IPS-18c (cell line): ENCODE measurements at regions not wholly inside any gene's neighbourhood (a gene's known extent, or its start where the extent isn't known, plus 50 kb on each side); places are given as distances from the start of the nearest gene placed in this dataset.

ENCODE experiments used
- H3K4me3 ChIP-seq: 2 replicates; pipeline ENCODE4 v1.7.0; 2013; ENCODE audit warnings: low read depth, mild to moderate bottlenecking, low read length, moderate library complexity; ENCODE audit not compliant: insufficient read depth
- H3K9me3 ChIP-seq: one replicate; pipeline ENCODE4 v1.6.1; 2013; ENCODE audit warnings: mild to moderate bottlenecking, low read length, moderate library complexity; ENCODE audit not compliant: control insufficient read depth, insufficient read depth

DNA sequence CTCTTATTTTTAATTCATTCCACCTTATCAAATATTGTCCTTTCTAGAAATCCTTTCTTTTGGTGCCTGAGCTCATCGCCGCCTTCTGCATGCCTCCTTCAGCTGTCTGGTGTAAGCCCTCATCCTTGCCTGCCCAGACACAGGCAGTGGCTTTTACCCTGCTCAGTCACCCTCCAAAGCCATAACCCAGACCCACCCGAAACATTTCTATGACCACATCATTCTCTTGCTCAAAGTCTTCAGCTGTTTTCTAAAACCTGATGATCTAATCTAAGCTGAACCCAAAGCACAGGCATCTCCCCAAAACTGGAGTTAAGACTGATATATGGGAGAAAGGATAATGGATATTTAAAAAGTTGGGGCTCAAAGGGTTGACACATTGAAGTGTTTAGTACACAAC lies 753.7 kb upstream of the SGCG start:
- no peak overlapping the region for H3K4me3 ChIP-seq

DNA sequence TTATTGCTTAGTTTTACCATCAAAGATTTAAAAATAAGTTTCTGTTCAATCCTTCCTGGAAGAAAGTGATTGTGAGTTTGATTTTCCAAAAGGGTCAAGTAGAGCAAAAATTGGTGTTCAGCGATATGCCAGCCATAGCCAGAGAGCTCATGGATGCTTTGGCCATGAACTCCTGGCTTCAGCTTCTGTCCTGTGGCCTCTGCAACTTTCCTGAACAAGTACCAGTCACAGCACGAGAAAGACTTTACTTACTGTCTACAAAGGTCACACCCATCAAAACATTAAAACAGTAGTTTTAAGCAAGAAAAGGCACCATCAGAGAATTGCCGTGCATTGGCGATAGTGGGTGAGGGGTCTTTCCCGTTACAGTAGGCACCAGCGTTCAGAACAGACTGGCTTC lies 753.0 kb upstream of the SGCG start:
- no peaks in the 10 kb centered on the region for H3K9me3 ChIP-seq
- no peak overlapping the region for H3K4me3 ChIP-seq

More for the DNA sequence above, 753.7 kb upstream of the SGCG start:
- no peaks in the 10 kb centered on the region for H3K9me3 ChIP-seq

DNA sequence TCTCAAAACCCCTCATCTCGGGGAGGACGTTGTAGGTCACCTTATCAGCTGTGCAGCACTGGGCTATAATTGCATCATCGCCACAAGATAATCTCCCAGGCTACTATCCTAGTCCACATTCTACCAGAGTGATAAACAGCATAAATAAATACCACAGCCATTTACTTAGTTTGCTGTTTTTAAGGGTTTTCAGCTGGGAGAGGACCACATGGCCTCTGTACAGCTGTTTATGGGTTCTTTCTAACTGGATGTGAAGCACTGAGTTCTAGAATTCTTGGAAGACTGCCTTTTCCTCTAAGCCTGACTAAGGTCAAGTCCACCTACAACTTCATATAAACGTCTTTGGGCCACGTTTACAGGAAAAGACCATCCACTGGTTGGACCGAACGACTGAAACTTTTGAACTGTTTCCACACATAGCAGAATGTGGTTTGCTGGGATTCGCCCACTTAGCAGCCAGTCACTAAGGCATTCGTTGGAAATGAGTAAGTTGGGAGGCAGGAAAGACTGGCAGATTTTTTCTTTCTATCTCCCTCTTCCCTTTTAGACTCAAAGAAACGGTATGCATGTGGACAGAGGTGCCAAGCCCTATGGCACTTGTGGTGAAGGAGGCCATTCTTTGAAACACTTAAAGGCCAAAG lies 752.5 kb upstream of the SGCG start:
- Histone ChIP-seq H3K9me3 (no peaks in the 10 kb centered on the region), H3K4me3 (no peak overlapping the region)

DNA sequence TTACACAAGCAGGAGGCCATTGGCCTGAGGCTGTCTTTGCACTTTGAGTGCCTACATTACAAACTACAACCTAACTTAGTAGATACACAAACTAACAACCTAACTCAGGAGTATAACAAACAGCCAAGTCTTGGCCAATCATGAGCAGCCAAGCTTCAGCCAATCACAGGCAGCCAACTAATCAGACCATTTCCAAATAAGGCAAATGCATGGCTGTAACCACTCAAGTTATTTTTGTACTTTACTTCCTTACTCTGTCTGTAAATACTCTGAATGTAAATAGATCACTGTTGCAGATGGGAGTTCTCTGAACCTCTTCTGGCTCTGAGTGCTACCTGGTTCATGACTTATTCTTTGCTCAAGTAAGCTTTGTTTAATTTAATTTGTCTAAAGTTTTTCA lies 748.1 kb upstream of the SGCG start:
- Histone ChIP-seq H3K9me3 (no peaks in the 10 kb centered on the region), H3K4me3 (no peak overlapping the region)

DNA sequence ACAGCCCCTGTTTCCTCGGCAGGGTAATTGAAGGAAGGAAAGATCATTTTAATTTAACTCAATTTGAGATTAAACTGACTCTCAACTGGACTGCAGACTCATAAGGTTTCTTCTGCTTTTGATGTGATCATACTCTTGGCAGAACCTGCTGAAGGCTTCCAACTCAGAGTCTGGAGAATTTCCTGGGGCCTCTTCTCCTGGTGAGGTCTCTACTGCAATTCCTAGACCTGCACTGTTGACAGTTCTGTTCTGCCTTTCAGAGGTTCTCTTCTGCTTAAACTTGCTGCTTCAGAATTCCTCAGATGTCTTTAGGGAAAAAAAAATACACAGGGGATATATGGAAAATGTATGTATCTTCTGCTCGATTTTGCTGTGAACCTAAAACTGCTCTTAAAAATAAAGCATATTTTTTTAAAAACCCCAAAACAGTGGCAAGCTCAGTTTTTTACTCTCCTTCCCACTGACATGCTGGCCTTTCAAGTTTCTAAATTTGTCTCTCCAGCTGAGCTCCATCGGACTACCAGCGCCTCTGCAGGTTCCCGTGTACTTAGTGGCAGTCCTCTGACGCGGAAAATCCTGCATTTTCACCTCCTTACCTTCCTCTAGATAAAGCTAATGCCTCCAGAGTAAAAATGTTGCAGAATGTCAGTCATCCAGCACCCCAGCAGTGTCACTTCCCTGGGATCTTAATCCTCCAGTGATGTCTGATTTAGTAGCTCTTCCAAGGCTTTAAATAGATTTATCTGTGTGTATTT lies 733.5 kb upstream of the SGCG start:
- Histone ChIP-seq H3K4me3 (no peak overlapping the region), H3K9me3 (no peaks in the 10 kb centered on the region)

DNA sequence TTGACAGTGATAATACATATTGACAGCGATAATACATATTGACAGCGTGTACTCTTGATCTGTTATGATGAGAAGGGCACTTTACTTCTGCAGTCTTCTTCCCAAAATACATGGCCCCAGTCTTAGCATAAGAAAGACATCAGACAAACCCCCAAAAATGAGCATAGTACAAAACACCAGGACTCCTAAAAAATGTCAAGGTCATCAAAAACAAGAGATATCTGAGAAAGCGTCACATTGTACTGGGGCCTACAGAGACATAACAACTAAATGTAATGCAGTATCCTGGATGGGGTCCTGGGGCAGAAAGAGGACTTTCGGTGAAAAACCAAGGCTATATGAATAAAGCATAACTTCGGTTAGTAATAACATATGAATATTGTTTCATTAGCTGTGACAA lies 731.5 kb upstream of the SGCG start:
- Histone ChIP-seq H3K4me3 (no peak overlapping the region), H3K9me3 (no peaks in the 10 kb centered on the region)

DNA sequence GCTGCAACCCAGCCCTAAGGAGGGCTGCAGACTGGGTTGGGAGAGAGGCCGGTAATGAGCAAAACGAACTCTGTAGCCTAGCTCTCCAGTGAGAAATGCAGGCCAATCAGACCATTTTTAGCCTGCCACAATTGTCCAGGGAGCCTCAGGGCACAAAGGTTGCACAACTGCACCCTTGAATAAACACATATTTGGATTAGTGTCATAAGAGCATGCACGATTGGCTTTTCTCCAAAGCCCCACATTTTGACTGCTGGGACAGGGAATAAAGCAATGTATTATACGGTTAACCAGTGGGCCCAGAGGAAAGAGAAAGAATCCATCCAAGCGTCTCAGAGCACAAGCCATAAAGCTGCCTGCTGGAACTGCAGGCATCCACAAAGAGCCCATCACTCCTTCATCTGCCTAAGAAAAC lies 729.4 kb upstream of the SGCG start:
- H3K9me3 ChIP-seq: no peaks in the 10 kb centered on the region

DNA sequence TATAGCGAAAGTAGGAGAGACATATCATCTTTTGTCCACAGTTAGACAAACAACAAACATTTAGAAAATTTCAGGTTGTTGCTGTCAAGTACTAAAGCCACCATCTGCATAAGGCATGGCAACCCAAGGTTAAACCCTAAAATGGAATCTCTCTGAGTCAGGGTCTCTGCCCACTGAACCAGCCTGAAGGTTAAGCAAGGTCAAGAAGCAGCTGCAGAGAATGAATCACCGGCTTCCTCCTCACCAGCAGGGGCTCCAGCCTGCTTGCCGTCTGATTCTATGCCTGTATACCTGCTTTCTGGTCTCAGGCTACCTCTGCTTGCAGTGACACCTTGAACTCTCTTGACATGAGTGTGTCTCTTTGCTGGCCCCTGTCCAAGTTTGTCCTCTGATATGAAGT lies 726.2 kb upstream of the SGCG start:
- H3K4me3 ChIP-seq: no peak overlapping the region
- H3K9me3 ChIP-seq: no peaks in the 10 kb centered on the region

More for the DNA sequence above, 729.4 kb upstream of the SGCG start:
- H3K4me3 ChIP-seq: no peak overlapping the region

DNA sequence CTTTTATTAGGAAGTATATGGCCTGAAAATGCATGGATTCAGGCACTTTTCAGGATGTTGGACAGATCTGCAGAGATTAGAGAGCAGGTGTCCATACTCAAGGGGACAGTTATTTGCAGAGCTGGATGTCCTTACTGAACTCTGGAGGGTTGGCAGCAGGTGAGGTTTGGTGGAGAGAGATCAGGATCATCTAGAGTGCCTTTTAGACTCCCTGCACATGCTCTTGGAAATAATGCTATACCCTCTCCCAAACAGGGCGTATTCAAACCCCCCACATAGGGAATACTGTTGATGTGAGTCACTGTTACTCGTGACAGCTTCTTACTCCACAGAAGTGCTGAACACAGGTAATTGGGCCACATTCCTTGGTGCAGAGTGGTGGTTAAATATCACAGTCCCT lies 725.7 kb upstream of the SGCG start:
- H3K4me3 ChIP-seq: no peak overlapping the region
- no peaks in the 10 kb centered on the region for H3K9me3 ChIP-seq

DNA sequence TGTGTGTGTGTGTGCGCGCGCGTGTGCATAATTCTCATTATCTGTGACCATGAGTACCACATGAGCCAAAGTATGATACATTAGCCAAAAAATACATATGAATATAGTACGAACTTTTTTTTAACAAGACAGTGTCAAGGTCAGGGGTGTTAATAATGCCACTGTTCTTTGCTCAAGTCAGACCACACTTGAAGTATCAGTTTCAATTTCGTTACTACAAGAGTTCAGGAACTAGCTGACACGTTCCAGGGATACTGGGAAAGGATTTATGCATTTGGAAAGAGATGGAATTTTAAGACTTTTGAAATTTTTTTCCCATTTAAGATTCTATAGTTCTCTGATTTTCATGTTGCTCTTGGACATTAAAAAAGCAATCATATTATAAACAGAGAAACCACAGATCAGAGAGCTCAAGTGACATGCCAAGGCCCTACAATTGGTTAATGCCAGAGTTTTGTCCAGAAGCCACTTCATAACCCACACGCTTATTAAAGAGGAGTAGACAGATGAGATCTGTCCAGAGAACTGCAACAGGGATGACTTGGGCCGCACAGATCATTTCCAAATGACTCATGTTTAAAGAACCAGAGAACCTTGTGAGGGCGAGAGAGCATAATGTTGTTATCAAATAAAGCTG lies 718.8 kb upstream of the SGCG start:
- Histone ChIP-seq H3K9me3 (no peaks in the 10 kb centered on the region), H3K4me3 (no peak overlapping the region)

DNA sequence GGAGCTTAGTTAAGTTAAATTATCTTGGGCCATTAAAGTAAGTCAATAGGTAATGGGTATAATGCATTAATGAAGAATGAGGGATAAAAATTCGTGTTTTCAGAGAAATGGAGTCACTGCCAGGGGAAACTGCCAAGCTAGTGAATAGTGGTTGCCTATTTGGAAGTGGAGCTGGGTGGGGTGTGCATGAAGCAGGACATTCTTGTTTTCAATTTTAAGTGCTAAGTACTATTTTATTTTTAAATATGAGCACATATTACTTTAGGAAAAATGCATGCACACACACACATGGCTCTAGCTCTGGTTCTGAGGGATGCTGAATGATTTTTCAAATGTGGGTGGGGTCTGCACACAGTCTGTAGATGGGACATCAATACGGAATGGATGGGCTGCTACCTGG lies 717.7 kb upstream of the SGCG start:
- Histone ChIP-seq H3K9me3 (no peaks in the 10 kb centered on the region), H3K4me3 (no peak overlapping the region)

DNA sequence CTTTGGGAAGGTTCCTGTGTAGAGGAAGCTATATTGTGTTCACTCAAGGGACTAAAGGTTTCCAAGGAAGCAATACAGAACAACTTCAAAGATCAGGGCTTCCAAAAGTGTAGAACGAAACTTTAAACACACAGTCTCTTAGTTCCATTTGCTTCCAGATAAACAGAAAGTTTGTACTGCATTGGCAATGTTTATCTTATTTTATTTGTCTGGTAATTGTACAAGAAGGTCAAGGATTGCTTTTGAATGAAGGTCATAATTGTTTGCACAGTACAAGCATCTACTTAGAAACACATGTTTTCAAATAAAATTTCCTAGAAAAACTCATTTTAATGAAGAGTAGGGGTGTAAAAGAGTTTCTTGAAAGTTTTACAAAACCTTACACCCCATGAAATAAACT lies 712.7 kb upstream of the SGCG start:
- Histone ChIP-seq H3K9me3 (peaks cover 2% of the 10 kb centered on the region), H3K4me3 (no peak overlapping the region)

DNA sequence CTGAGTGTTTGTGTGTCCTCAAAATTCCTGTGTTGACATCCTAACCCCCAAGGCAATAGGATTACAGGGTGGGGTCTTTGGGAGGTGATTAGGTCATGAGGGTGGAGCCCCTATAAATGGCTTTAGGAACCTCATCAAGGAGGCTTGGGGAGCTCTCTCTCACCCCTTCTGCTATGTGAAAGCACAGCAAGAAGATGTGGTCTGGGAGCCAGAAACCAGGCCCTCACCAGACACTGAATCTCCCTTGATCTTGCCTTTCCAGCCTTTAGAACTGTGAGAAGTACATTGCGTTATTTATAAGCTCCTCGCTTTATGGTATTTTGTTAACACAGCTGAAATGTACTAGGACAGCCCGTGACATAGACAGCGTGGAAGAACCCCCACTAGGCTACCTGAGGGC lies 712.0 kb upstream of the SGCG start:
- H3K9me3 ChIP-seq: peaks cover 2% of the 10 kb centered on the region
- no peak overlapping the region for H3K4me3 ChIP-seq

DNA sequence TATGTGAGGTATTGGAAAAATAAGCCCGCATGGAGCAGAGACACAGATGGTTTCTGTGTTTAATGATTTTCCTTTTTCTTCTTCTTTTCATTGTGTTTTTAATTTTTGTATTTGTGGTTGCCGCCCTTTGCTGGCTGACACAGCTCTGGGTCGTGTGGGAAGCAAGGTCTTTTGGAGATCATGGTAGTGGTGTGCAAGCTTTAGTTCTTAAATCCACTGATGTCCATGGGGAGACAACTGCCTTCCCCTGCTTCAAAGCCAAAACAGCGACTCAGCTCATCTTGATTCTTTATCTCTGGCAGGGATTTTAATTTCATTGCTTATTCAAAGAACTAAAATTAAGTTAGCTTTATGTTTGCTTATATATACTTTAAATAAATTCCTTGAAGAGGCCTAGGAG lies 711.3 kb upstream of the SGCG start:
- no peak overlapping the region for H3K4me3 ChIP-seq
- H3K9me3 ChIP-seq: peaks cover 2% of the 10 kb centered on the region

DNA sequence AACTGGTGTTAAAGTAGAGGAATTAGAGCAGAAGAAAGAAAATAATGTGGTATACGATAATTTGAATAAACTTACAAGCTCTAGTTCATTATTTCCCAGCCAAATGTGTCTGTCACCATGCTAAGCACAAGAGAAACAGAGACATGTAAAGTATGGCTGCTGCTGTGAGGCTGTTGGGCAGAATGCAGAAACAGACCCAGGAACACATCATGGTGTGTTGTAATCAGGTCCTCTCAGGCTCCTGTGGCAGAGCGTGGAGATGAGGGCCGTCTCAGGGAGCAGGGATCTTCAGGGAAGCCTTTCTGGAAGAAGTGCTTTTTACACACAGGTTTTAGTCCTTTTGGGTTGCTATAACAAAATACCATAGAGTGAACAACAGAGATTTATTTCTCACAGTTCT lies 710.7 kb upstream of the SGCG start:
- no peak overlapping the region for H3K4me3 ChIP-seq
- H3K9me3 ChIP-seq: peaks cover 2% of the 10 kb centered on the region

DNA sequence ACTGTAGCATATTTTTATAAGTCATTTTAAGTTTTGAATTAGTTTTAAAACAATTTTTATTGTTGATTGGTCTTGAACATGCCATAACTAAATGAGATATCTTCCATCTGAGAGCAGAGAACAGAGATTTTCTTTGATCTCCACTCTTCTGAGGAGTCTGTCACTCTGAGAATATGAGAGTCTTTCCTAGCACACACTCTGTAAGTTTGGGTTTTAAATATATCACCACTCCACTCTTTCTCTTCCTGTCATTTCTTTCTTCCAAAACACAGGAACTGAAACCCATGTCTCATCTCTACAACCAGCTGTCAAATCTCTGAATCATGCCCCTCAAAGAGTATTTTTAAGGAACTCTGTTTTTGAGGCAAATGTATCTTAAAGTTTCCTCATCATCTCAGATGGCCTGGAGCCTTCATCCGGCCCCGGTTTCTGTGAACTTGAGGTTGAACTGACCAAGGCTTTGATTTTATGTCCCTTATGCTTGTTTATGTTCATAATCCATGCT lies 698.2 kb upstream of the SGCG start:
- H3K9me3 ChIP-seq: no peaks in the 10 kb centered on the region
- H3K4me3 ChIP-seq: no peak overlapping the region

DNA sequence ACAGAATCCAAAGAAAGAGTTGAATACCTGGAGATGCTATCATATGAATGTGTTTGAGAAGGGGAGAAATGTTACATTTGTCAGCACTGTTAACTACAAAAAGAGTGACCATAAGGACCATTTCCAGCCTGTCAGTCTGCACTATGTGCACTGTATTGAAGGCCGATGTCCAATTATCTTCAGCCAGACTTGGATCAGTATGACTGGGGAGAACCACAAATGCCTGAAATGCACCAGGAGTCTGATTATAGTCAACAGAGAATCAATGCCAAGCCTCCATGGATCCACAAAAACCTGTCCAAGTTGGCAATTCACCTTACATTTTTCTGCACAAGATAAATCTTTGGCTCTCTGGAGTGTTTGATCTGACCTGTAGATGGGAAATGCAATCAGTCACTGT lies 697.5 kb upstream of the SGCG start:
- no peak overlapping the region for H3K4me3 ChIP-seq
- H3K9me3 ChIP-seq: no peaks in the 10 kb centered on the region

DNA sequence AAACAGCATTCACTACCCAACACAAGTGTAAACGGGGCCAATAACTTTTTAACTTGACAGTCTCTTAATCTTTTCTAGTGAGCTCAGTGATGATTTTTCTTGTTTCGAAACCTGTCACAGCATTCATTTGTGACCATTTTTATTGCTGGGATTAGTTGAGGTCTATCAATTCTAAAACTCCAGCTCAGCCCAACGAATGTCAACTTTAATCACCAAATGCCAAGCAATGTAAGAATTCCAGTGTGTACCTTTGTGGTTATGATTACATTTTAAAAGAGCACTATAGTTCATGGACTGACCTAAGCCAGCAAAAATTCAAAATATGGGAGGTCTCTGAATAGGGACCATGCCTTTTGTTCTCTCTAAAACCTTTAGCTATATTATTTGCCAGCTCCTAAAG lies 694.3 kb upstream of the SGCG start:
- H3K4me3 ChIP-seq: no peak overlapping the region
- H3K9me3 ChIP-seq: no peaks in the 10 kb centered on the region
